GM12872 (cell line): ENCODE measurements at regions not wholly inside any gene's neighbourhood (a gene's known extent, or its start where the extent isn't known, plus 50 kb on each side); places are given as distances from the start of the nearest gene placed in this dataset.

Source experiments
- TF ChIP-seq, protein P1 (sequence below): IDR thresholded peaks from 3 replicates; pipeline ENCODE4 v1.5.1; 2011; ENCODE audit warnings: low read depth, mild to moderate bottlenecking, low read length, moderate library complexity; ENCODE audit not compliant: insufficient read depth

DNA sequence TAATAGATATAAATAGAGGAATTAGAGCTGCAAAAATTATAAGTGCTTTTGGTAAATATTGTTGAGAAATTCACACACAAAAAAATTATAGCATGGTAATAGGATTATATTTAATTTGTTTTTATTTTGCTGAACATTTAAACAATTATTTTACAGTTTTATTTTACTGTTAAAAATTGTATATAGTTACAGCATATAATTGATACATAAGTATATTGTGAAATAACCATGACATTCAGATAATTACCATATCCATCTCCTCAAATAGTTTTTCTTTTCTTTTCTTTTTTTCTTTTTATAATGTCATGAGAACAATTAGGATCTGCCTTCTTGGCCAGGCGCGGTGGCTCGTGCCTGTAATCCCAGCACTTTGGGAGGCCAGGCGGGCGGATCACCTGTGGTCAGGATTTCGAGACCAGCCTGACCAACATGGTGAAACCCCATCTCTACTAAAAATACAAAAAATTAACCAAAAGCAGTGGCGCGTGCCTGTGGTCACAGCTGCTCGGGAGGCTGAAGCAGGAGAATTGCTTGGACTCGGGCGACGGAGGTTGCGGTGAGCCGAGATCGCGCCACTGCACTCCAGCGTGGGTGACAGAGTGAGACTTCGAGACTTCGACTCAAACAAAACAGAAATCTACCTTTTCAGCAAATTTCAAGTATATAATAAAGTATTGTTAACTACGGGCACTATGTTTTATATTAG, 654.2 kb downstream of the TENT5A start:
- TF ChIP-seq, protein P1, sequence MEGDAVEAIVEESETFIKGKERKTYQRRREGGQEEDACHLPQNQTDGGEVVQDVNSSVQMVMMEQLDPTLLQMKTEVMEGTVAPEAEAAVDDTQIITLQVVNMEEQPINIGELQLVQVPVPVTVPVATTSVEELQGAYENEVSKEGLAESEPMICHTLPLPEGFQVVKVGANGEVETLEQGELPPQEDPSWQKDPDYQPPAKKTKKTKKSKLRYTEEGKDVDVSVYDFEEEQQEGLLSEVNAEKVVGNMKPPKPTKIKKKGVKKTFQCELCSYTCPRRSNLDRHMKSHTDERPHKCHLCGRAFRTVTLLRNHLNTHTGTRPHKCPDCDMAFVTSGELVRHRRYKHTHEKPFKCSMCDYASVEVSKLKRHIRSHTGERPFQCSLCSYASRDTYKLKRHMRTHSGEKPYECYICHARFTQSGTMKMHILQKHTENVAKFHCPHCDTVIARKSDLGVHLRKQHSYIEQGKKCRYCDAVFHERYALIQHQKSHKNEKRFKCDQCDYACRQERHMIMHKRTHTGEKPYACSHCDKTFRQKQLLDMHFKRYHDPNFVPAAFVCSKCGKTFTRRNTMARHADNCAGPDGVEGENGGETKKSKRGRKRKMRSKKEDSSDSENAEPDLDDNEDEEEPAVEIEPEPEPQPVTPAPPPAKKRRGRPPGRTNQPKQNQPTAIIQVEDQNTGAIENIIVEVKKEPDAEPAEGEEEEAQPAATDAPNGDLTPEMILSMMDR = no peak

DNA sequence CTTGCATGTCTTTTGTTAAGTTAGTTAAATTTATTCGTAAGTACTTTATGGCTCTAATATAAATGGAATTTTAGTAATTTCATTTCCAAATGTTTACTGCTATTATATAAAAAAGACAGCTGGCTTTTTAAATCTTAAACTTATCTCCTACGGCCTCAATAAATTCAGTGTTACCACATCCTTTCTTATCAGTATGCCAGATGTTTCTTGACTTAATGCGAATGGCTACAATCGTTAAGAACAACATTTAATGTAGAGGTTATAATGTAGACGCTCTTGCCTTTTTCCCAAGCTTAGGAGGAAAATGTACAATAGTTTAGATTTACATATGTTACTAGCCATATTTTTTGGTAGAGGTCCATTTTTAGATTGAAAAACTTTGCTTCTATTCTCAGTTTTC, 659.4 kb downstream of the TENT5A start:
- TF ChIP-seq, protein P1 = no peak

DNA sequence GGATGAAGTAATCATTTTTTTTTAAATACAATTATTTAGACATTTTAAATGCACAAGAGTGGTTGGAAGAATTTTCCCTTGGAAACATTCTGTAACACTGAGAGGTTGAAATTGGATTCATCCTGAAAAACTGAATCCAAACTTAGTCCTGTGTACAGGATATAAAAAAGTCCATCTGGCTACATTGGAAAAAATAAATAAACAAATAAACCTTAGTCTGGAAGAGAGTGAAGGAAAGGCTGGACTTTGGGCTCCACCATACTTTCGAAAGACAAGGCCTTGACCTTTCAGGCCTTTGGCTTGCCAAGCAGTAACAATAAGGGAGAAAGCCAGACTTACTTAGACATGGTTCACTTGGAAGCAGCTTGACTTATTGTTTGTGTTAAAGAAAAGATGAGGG, 664.3 kb downstream of the TENT5A start:
- TF ChIP-seq, protein P1 = no peak

DNA sequence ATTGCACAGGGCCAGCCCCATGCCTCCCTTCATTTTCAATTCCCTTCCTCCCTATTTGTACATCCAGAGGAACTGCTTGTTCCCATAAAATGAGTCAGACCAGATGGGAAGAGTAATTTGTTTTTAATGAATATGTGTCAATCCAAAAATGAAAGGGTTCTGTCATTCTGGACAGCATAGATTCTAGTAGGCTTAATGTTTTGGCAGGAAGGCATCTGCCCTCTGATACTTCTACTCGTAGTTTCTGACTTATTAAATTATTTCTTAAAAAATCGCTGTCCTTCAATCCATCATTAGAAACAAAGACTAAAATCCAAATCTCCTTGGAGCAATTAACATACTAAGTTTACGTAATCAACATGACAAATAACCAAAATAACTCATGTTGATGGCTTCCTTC, 665.5 kb downstream of the TENT5A start:
- TF ChIP-seq, protein P1 = no peak

DNA sequence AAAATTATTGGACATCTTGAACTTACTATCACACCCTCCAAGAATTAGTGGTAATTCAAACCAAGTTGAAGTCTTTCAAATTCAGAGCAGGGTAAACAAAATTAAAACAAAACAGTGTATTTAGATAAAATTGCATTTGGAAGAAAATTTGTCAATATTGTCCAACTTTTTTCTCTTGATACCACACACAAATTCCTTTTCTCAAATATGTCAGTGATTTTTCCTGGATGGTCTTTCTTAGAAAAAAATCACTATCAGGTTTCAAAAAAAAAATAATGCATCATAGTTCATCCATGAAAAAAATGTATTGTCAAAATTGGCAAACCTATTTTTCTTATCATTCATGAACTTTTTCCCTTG, 667.1 kb downstream of the TENT5A start:
- TF ChIP-seq, protein P1 = no peak

- TF ChIP-seq, protein P1 = no peak
These were observed 667.6 kb downstream of the TENT5A start for GRCh38 chr6:81084776-81085430.

DNA sequence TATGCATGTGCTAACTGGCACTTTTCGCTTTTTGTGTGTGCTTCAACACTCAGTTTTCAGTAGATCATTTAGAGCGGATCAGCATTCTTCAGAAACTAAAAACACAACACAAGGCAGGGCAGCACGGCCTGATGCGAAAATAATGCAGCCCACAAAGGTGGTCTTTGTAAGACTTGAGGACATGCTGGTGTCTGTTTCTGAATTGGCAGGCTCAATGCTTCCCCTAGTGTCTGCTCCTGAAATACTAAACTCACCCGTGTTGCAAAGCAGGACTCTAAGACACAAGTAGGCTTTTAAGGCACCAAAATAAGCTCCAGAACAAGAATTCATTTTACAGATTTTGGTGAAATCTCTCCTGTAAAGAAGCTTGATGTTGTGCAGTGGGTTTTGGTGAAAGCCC, 676.5 kb downstream of the TENT5A start:
- TF ChIP-seq, protein P1 = peak; percentile 60
